Adrenal gland (tissue), 9 donors: ENCODE measurements at regions not wholly inside any gene's neighbourhood (a gene's known extent, or its start where the extent isn't known, plus 50 kb on each side); places are given as distances from the start of the nearest gene placed in this dataset.

Experiments used
- DNase-seq, 7 donors: peaks; one replicate each; pipeline ENCODE4 v3.0.0-alpha.2; 2019 to 2020
- H3K27ac ChIP-seq, 5 donors: fragments of 200-600 bp; sonication (generic) in 4 of 5; 1 replicate in 3 of 5; 2 replicates in 2 of 5; pipeline versions ENCODE4 v1.5.1 to v1.8.0; 2016 to 2020; ENCODE audit warnings: mild to moderate bottlenecking in 1 of 5
- H3K27me3 ChIP-seq: fragments of 200-600 bp; 2 replicates; pipeline ENCODE4 v1.8.0; 2021
- H3K36me3 ChIP-seq, 2 donors: fragments of 200-600 bp; replicated peaks in 1 of 2; 1 replicate in 1 of 2; 2 replicates in 1 of 2; pipeline versions ENCODE4 v1.5.1 to v1.8.0; 2018 to 2022
- H3K4me1 ChIP-seq, 2 donors: fragments of 200-600 bp; replicated peaks in 1 of 2; 1 replicate in 1 of 2; 2 replicates in 1 of 2; pipeline versions ENCODE4 v1.5.1 to v1.8.0; 2018 to 2021
- H3K4me3 ChIP-seq, 4 donors: fragments of 200-600 bp; sonication (generic) in 3 of 4; one replicate each; pipeline ENCODE4 v1.5.1; 2016 to 2018
- H3K9me3 ChIP-seq, 3 donors: fragments of 200-600 bp; sonication (generic) in 1 of 3; replicated peaks in 1 of 3; 1 replicate in 2 of 3; 2 replicates in 1 of 3; pipeline versions ENCODE4 v1.5.1 to v1.8.0; 2016 to 2021
- POLR2A ChIP-seq, 2 donors: fragments of 450-650 bp; IDR thresholded peaks; one replicate each; pipeline ENCODE4 v1.6.1; 2017; ENCODE audit warnings: antibody characterized with exemption in 2 of 2, mild to moderate bottlenecking in 2 of 2, moderate library complexity in 1 of 2
- WGBS, 4 donors: extraction: QIAGEN DNeasy Blood & Tissue Kit in 2 of 4; methylation state at CpG; one replicate each; pipeline versions ENCODE4 v1.1.5 to v1.1.7; 2013 to 2017; 5-methylcytosine and 5-hydroxymethylcytosine counted together
- intact Hi-C, 2 donors: fragments of 100-400 bp; cut with DNase I; formaldehyde crosslinking; loops; one replicate each; pipeline versions ENCODE4 v1.14.1 to v1.15.0; 2022 to 2023
- TF ChIP-seq, protein P1 (sequence below), 6 experiments: fragments of 450-650 bp in 4 of 6; fragments of 200-600 bp in 2 of 6; sonication (generic) in 1 of 6; IDR thresholded peaks; 1 replicate in 5 of 6; 2 replicates in 1 of 6; pipeline versions ENCODE4 v1.5.1 to v1.8.0; 2016 to 2021; ENCODE audit warnings: antibody characterized with exemption in 6 of 6, mild to moderate bottlenecking in 2 of 6, moderate library complexity in 1 of 6
- donor health status: healthy with polysubstance abuse.
- donor health status: Bipolar disorder and iron deficiency.
- donor health status: DM: yes; HTN: yes; CAD: no.
- donor health status: DM: no; HTN: no; CAD: no.
- donor health status: DM: no; HTN: no; CAD: no.

DNA sequence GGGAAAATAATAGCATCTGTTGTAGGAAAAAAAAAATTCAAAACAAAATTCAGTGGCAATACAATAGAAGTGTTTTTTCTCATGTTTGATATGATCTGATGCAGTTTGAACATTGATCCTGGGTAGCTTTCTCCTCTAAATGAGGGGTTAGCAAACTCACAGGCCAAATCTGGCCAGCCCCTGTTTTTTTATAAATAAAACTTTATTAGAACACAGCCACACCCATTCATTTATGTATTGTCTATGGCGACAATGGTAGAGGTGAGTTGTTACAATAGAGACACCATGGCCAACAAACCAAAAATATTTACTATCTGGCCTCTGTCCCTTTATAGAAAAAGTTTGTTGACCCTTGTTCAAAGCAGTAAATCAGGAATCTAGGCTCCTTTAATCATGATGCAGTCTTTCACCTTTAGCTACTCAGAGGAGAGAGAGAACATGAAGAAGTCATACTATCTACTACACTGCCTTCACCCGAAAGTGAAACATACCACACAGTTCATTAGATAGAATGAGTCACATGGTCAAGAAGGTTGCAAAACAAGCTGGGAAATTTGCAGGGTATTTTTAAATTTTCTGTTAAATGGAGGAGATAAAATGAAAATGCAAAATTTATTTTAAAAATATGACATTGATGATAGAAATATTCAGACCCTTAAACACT lies 186.6 kb upstream of the MAOA start:
- TF ChIP-seq, protein P1, sequence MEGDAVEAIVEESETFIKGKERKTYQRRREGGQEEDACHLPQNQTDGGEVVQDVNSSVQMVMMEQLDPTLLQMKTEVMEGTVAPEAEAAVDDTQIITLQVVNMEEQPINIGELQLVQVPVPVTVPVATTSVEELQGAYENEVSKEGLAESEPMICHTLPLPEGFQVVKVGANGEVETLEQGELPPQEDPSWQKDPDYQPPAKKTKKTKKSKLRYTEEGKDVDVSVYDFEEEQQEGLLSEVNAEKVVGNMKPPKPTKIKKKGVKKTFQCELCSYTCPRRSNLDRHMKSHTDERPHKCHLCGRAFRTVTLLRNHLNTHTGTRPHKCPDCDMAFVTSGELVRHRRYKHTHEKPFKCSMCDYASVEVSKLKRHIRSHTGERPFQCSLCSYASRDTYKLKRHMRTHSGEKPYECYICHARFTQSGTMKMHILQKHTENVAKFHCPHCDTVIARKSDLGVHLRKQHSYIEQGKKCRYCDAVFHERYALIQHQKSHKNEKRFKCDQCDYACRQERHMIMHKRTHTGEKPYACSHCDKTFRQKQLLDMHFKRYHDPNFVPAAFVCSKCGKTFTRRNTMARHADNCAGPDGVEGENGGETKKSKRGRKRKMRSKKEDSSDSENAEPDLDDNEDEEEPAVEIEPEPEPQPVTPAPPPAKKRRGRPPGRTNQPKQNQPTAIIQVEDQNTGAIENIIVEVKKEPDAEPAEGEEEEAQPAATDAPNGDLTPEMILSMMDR (IDR thresholded peaks at IDR 0.05), result no peak
- no peak for TF ChIP-seq POLR2A (IDR thresholded peaks at IDR 0.05)
- WGBS, 4 donors, result 69 to 81% (median 77%) methylated on average over 2 of the region's 2 CpGs
- Histone ChIP-seq H3K36me3 (no peaks in the 10 kb centered on the region), H3K27ac (no peak overlapping the region), H3K4me3 (no peak overlapping the region), H3K9me3 (no peaks in the 10 kb centered on the region), H3K4me1 (no peaks in the 10 kb centered on the region), H3K27me3 (peaks cover 4% of the 10 kb centered on the region)
- DNase-seq, result no peak
- intact Hi-C loops, result no loop called here

DNA sequence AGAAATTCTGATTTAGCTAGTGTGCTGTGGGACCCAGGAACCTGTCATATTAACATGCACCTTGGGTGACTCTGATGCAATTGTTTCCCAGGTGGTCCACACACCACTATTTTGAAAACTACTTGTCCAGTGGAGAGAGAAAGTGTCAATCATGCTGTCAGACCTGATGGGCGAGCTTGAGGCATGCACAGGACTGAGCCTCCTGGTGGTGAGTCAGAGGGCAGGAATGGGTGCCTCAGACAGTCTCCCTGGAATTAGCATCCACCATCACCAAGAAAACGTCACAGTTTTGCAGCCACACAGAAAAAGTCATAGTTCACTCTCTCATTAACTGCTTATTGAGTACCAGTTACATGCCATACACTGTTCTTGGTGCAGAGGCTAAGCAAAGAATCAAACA lies 181.8 kb upstream of the MAOA start:
- intact Hi-C loops, result no loop called here
- DNase-seq, result no peak
- no peak for TF ChIP-seq POLR2A (IDR thresholded peaks at IDR 0.05)
- TF ChIP-seq, protein P1 (IDR thresholded peaks at IDR 0.05), result no peak
- no peaks in the 10 kb centered on the region for H3K9me3 ChIP-seq
- no peak overlapping the region for H3K27ac ChIP-seq
- H3K4me3 ChIP-seq, result no peak overlapping the region
- WGBS, 4 donors, result 25 to 100% (median 48%) methylated on average over 1 to 2 of the region's 2 CpGs
- no peaks in the 10 kb centered on the region for H3K27me3 ChIP-seq
- H3K4me1 ChIP-seq, result no peaks in the 10 kb centered on the region
- no peaks in the 10 kb centered on the region for H3K36me3 ChIP-seq

DNA sequence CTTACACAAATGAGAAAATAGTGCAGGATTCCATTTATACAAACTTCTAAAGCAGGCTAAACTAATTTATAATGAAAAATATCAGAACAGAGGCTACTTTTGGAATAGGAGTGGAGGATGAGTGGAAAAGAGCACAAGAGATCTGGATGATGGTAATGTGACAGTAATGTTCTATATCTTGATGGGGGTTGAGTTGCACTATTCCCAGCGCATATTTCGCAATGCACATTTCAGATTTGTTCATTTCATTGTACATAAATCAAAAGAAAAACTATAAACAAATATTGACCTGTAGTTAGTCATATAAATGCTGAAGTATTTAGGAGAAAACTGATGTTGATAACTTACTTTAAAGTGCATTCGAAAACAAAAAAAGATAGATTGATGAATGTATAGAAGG lies 177.0 kb upstream of the MAOA start:
- H3K9me3 ChIP-seq, result no peaks in the 10 kb centered on the region
- H3K36me3 ChIP-seq, result no peaks in the 10 kb centered on the region
- TF ChIP-seq, protein P1 (IDR thresholded peaks at IDR 0.05), result no peak
- no peak for TF ChIP-seq POLR2A (IDR thresholded peaks at IDR 0.05)
- H3K4me3 ChIP-seq, result no peak overlapping the region
- H3K27ac ChIP-seq, result no peak overlapping the region
- WGBS, 4 donors, result 74 to 92% (median 84%) methylated on average over 3 of the region's 3 CpGs
- DNase-seq, result no peak
- peaks cover 18% of the 10 kb centered on the region for H3K27me3 ChIP-seq
- intact Hi-C loops, result no loop called here
- H3K4me1 ChIP-seq, result no peaks in the 10 kb centered on the region

DNA sequence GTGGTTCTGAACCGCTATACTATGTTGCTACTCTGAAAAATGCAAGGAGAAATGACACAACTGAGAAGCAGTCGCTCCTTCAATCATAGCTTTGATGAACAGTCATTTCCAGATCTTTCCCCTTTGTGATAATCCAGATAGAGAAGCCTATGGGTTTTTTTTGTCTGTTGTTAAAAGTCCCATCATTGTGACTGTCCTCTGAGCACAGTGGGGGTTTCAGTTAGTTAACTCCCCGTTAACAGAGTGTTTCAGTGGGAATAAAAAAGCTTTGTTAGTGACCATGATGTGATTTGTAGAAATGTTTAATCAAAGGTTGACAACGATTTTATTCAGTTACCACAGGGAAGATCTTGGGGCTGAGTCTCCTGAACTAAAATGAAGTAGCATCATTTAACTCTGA lies 176.2 kb upstream of the MAOA start:
- peaks cover 24% of the 10 kb centered on the region for H3K27me3 ChIP-seq
- no peaks in the 10 kb centered on the region for H3K4me1 ChIP-seq
- no peak for DNase-seq
- WGBS, 4 donors, result 43 to 78% (median 71%) methylated on average over 3 to 4 of the region's 4 CpGs
- TF ChIP-seq, protein P1 (IDR thresholded peaks at IDR 0.05), result no peak
- no peak for TF ChIP-seq POLR2A (IDR thresholded peaks at IDR 0.05)
- no peak overlapping the region for H3K4me3 ChIP-seq
- intact Hi-C loops, result no loop called here
- no peaks in the 10 kb centered on the region for H3K9me3 ChIP-seq
- H3K27ac ChIP-seq, result no peak overlapping the region
- no peaks in the 10 kb centered on the region for H3K36me3 ChIP-seq
